DND-41 (cell line): ENCODE measurements at regions not wholly inside any gene's neighbourhood (a gene's known extent, or its start where the extent isn't known, plus 50 kb on each side); places are given as distances from the start of the nearest gene placed in this dataset.

Source experiments
- EZH2 ChIP-seq: IDR thresholded peaks from 3 replicates; pipeline ENCODE4 v1.6.1; 2012; ENCODE audit warnings: borderline replicate concordance, low read depth, mild to moderate bottlenecking, moderate library complexity, low read length, inconsistent platforms; ENCODE audit not compliant: severe bottlenecking
- TF ChIP-seq, protein P1 (sequence below): IDR thresholded peaks from 2 replicates; pipeline ENCODE4 v1.5.1; 2012; ENCODE audit warnings: borderline replicate concordance, low read length, moderate library complexity, mild to moderate bottlenecking; ENCODE audit not compliant: poor library complexity, severe bottlenecking; ENCODE audit errors: extremely low read depth

DNA sequence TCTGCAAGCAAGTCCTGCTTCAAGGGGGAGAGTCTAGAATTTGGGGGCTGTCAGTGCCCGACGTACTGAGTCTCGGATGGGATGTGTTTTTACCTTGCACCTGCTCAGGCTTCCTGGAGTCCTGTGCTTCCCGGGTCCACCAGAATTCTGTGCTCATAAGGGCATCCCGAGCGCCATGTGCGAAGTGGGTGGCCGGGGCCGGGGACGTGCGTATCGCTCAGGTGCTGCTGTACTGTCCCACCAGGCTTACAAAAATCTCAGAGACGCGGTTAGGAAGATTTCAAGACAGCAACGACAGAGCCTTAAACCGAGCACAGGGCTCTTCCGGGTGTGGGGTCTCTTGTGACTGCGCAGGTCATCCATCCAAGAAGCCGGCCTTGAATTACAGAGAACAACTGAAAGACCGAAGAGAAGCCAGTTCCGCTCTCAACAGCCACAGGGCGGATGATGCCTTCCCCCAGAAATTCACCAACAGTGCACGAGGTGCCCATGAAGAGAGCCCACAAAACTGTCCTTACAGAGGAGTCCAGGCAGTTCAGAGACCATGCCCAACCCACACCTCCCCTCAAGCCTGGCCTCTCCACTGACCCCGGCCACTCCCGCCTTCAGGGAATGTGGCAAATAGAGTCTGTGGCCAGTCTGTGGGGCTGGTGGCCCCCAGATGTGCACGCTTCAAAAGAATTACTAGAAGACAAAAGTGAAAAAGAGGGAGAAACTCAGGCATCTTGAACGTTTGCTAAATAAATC, 104.7 kb downstream of the PXDC1 start:
- TF ChIP-seq, protein P1, sequence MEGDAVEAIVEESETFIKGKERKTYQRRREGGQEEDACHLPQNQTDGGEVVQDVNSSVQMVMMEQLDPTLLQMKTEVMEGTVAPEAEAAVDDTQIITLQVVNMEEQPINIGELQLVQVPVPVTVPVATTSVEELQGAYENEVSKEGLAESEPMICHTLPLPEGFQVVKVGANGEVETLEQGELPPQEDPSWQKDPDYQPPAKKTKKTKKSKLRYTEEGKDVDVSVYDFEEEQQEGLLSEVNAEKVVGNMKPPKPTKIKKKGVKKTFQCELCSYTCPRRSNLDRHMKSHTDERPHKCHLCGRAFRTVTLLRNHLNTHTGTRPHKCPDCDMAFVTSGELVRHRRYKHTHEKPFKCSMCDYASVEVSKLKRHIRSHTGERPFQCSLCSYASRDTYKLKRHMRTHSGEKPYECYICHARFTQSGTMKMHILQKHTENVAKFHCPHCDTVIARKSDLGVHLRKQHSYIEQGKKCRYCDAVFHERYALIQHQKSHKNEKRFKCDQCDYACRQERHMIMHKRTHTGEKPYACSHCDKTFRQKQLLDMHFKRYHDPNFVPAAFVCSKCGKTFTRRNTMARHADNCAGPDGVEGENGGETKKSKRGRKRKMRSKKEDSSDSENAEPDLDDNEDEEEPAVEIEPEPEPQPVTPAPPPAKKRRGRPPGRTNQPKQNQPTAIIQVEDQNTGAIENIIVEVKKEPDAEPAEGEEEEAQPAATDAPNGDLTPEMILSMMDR = no peak
- no peak for TF ChIP-seq EZH2
